ENCODE measurements at regions not wholly inside any gene's neighbourhood (a gene's known extent, or its start where the extent isn't known, plus 50 kb on each side); places are given as distances from the start of the nearest gene placed in this dataset.

GRCh38 chr2:234596696-234597575 lies 100.1 kb upstream of the ARL4C start:
- TF ChIP-seq CTCF (IDR thresholded peaks at IDR 0.05 in 4 of 5, conservative IDR thresholded peaks at IDR 0.05 in 1 of 5) = no peak
- TF ChIP-seq POLR2A (IDR thresholded peaks at IDR 0.05) = no peak
